Renal cortex interstitium (tissue), 11 donors: ENCODE measurements at regions not wholly inside any gene's neighbourhood (a gene's known extent, or its start where the extent isn't known, plus 50 kb on each side); places are given as distances from the start of the nearest gene placed in this dataset.

ENCODE experiments used
- DNase-seq, 11 donors: peaks; one replicate each; pipeline ENCODE4 v3.0.0-alpha.2; 2013; ENCODE audit warnings: low read depth in 9 of 11, low spot score in 4 of 11; ENCODE audit errors: extremely low read depth in 1 of 11

GRCh38 chr20:52482044-52482443 is 290.5 kb upstream of the ZFP64 start:
- DNase-seq = no peak

DNA sequence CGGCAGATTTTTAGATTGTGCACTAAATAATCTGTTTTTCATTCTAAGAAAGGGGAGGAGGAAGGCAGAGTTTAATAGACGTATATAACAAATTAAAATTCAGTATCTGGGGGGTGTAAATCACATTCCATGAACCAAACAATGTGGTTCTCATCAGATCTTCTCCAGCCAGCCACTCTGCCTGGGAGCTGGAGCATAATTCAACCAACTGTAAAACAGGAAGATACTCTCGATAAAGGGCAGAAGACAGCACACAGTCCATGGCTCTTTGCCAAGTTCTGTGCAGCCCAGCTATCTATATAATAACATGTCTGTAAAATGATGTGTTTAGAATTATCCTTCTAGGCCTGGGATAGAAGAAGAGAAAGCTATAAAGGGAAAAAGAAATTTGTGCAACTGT is 289.9 kb upstream of the ZFP64 start:
- peak in 6 of 11 donors; percentile 25 to 67 (median 48) for DNase-seq

DNA sequence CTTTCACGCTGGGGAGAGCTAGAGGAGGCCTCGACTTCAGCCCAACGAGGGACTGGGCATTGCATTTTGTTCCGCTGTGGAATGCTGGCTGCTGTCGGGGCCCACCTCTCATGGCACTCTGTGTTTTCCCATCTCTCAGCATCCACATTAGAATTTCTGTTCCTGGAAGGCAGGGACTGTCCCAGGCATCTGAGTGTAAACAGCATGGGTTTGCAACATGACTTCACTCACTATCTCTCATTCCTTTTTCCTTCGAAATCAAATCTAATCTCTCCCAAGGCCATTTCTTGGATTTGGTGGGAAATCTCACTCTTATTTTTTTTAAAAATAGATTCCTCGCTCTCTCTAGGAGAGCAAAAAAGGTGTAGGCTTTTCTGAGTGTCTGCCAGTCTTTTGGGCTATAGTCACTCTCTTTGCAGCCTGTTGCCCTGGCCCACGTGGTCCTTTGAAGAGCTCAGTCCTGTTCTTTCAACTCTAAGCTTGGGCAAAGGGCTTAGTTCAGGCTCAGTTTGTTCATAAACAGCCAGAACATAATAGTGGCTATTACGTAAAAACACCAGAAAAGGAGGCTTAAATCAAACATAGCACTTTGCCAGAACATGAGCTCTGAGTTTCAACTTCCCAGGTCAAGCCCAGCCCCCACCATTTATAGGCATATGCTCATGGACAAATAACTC is 284.6 kb upstream of the ZFP64 start:
- no peak for DNase-seq

DNA sequence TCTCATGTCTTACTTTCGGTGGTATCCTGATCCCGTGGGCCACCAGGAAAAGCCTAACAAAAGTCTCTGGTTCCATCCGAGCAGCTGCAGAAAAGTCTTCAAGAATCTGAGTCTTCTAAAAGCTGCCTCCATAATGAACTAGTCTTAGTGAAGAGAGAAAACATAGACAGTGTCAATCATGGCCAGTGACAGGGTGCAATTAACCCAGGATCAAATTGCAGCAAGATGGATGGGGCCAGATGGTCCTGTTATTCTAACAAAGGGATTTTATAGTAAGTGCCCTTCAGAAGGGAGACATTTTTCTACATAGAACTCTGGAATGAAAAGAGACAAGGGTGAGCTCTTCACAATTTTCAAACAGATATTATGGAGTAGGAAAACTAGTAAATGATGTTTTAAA is 281.6 kb upstream of the ZFP64 start:
- DNase-seq = no peak

GRCh38 chr20:52470561-52470960 is 279.0 kb upstream of the ZFP64 start:
- no peak for DNase-seq

- DNase-seq = no peak
Observed at GRCh38 chr20:52469128-52469527, 277.5 kb upstream of the ZFP64 start.

GRCh38 chr20:52465991-52466390 is 274.4 kb upstream of the ZFP64 start:
- DNase-seq = no peak

- no peak for DNase-seq
Observed at GRCh38 chr20:52461582-52461981, 270.0 kb upstream of the ZFP64 start.

DNA sequence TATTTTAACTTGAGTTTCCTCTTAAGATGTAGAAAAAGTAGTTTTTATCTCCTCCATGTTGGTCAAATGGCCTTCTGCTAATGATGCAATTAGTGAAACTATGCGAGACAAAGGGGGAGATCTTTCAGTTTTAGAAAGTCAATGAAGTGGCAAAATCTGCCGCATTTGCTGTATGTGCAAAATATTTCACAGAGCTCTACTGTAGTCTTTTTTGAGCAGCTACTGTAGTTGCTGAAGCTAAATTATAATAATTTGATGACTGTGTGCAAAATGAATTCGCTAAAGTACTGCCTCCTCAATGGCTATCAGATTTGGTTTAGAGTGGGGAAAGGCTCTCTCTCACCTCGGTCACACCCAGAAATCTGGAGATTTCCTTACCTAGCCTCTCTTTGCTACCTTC is 267.6 kb upstream of the ZFP64 start:
- DNase-seq = no peak

- DNase-seq = no peak
Observed at GRCh38 chr20:52457826-52458225, 266.2 kb upstream of the ZFP64 start.

GRCh38 chr20:52454660-52455059 is 263.1 kb upstream of the ZFP64 start:
- no peak for DNase-seq

DNA sequence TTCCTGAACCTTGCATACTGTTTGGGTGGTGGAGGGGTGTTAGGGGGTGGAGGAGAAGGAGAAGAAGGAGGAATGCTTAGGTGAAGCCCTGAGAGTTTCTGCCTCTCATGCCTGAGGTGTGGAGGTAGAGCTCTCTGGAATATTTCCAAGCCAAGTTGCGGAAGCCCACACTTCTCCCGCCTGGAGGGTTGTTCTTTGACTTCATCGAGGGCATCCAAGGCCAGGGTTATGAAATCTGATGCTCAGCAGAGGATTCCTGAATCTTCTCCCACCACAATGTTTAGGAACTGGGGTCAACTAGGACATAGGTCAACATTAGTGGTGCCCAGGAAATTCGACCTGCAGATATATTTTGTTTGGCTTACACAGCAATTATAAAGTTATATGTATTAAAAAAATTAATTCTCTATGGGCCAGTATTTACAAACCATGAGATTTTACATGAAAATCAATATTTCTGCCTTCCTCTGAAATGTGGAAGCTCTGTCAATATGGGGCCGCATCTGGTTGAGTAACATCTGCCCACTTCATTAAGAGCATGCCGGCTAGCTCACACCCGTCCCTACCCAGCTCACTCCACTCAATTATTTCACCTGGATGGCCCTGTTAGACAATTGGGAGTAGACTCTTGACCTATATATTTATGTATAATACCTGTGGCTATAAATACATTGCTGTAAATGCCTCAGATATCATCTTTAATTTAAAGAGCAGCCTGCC is 257.1 kb upstream of the ZFP64 start:
- DNase-seq = no peak

- no peak for DNase-seq
Observed at GRCh38 chr20:52447225-52447551, 255.6 kb upstream of the ZFP64 start.

GRCh38 chr20:52446421-52447224 is 255.0 kb upstream of the ZFP64 start:
- no peak for DNase-seq

- no peak for DNase-seq
Observed at GRCh38 chr20:52444455-52444854, 252.9 kb upstream of the ZFP64 start.

GRCh38 chr20:52443874-52444273 is 252.3 kb upstream of the ZFP64 start:
- DNase-seq = no peak

DNA sequence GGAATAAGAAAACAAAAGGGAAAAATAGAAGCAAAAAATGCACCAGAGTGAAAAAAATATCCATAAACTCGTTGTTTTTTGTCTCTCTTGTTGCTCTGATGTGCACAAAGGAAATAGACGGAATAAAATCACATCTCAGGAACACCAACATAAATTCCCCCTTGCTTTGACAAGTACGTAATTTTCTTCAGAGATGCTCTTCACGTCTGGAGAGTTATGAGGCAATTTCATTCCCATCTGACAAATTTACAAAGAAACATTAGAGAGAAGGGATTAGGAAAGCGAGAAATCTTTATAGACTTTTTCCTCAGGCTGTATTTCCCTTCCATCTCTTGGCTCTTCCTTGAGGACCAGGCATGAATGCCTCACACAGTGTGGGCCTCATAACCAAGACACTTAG is 250.1 kb upstream of the ZFP64 start:
- DNase-seq = no peak

DNA sequence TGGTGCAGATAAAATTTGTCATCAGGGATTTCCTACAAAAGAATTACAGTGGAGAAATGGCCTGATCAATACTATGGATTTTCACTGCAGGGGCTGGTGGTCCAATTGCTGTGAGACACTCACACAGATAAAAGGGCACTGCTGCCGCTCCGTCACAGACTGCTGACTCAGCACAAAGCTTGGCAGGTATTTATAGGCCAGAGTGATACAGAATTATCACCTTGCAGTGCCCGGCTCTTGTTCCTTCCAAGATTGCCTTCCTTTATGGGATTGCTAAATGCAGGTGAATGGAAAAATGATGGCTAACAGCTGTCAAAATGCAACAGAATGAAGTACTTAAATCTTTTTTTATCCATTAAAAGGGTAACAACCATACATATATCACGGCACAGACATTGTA is 247.8 kb upstream of the ZFP64 start:
- no peak for DNase-seq

GRCh38 chr20:52438326-52438963 is 246.9 kb upstream of the ZFP64 start:
- DNase-seq = no peak

GRCh38 chr20:52434453-52434852 is 242.9 kb upstream of the ZFP64 start:
- no peak for DNase-seq
